K562 (cell line): ENCODE measurements at regions not wholly inside any gene's neighbourhood (a gene's known extent, or its start where the extent isn't known, plus 50 kb on each side); places are given as distances from the start of the nearest gene placed in this dataset.

ENCODE experiments used
- DEAF1 ChIP-seq: fragments of 450-650 bp; formaldehyde crosslinking; IDR thresholded peaks from 2 replicates; pipeline ENCODE4 v1.4.0; 2020; ENCODE audit warnings: mild to moderate bottlenecking, moderate library complexity
- SMARCA5 ChIP-seq: fragments of 450-650 bp; IDR thresholded peaks from 2 replicates; pipeline ENCODE4 v1.6.1; 2016
- SUPT5H ChIP-seq: fragments of 450-650 bp; IDR thresholded peaks from 2 replicates; pipeline ENCODE4 v1.6.1; 2016
- TF ChIP-seq, protein P1 (sequence below): fragments of 450-650 bp; formaldehyde crosslinking; IDR thresholded peaks from 2 replicates; pipeline ENCODE4 v1.4.0; 2020; ENCODE audit warnings: mild to moderate bottlenecking, mixed read lengths

DNA sequence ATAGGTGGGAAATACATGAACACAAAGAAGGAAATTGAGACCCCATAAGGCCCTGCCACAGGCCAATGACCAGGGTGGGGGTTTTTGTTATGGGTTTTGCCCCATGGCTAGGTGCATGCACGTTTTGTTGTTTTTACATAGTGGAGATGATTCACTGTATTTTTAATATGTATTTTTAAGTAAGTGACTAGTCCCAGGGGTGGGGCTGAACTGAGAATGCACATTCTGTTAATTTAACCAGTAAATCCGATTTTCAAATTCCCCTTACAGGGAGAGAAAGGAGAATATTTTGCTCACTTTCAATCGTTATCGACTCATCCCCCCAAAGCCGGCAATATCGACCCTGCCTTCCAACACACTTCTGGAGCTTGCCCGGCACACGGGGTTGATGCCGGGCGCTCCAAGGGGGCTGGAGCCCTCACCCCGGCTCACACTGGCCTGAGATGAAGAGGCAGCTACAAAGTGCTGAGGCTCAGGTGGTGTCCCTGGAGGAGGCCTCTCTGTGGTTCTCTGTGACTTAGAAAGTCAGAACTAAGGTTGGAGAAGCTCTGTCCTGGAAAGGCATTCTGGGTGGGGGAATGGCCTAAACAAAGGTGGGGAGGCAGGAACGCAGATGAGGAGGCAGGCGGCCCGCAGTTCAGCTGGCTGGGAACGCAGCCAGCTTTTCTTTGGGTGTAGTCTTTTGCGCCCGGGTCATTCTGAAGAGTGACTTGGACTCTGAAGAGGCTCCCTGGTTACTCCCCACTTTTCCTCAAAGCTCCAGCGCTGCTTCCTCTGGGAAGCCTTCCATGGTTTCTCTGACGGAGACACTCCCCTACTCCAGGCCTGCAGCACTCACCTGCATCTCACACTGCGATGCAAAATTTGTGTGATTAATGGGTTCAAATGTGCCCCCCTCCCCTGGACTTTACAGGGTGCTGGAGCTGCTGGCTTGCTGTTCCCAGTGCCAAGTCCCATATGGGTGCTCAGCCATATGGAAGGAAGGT, 50.7 kb upstream of the DLK1 start (continued):
- 0 out of 2 replicates have a peak, but pooled peaks have one; percentile 3 for TF ChIP-seq DEAF1 (CRISPR knock-in tag)
- TF ChIP-seq SMARCA5, result peak; percentile 38; the same call in 1 of the 2 replicates
- no peak for TF ChIP-seq SUPT5H
- TF ChIP-seq, protein P1, sequence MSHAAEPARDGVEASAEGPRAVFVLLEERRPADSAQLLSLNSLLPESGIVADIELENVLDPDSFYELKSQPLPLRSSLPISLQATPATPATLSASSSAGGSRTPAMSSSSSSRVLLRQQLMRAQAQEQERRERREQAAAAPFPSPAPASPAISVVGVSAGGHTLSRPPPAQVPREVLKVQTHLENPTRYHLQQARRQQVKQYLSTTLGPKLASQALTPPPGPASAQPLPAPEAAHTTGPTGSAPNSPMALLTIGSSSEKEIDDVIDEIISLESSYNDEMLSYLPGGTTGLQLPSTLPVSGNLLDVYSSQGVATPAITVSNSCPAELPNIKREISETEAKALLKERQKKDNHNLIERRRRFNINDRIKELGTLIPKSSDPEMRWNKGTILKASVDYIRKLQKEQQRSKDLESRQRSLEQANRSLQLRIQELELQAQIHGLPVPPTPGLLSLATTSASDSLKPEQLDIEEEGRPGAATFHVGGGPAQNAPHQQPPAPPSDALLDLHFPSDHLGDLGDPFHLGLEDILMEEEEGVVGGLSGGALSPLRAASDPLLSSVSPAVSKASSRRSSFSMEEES (CRISPR knock-in tag), result no peak
